ENCODE measurements at regions not wholly inside any gene's neighbourhood (a gene's known extent, or its start where the extent isn't known, plus 50 kb on each side); places are given as distances from the start of the nearest gene placed in this dataset.
"Not testable (repeated sequence)": the region's sequence is repeated elsewhere in the genome, so short reads cannot be mapped to it uniquely, and the experiment has no call there.

- no peak for DNase-seq
Measured at GRCh38 chr7:67301667-67302066, 305.0 kb downstream of the TYW1 start.

GRCh38 chr7:67302113-67303039 lies 305.7 kb downstream of the TYW1 start:
- peak; percentile 100 for DNase-seq

- DNase-seq = not testable (repeated sequence)
Measured at GRCh38 chr7:67304846-67305245, 308.2 kb downstream of the TYW1 start.

- no peak for DNase-seq
Measured at GRCh38 chr7:67306331-67306730, 309.7 kb downstream of the TYW1 start.

- no peak for DNase-seq
Measured at GRCh38 chr7:67309764-67310549, 313.3 kb downstream of the TYW1 start.

GRCh38 chr7:67311901-67312300 lies 315.3 kb downstream of the TYW1 start:
- DNase-seq = peak; percentile 63

- no peak for DNase-seq
Measured at GRCh38 chr7:67313213-67313612, 316.6 kb downstream of the TYW1 start.

GRCh38 chr7:67316902-67317301 lies 320.3 kb downstream of the TYW1 start:
- DNase-seq = not testable (repeated sequence)

GRCh38 chr7:67328257-67328656 lies 331.6 kb downstream of the TYW1 start:
- DNase-seq = not testable (repeated sequence)

GRCh38 chr7:67335165-67335564 lies 338.5 kb downstream of the TYW1 start:
- not testable (repeated sequence) for DNase-seq

GRCh38 chr7:67335663-67336062 lies 339.0 kb downstream of the TYW1 start:
- not testable (repeated sequence) for DNase-seq

GRCh38 chr7:67338545-67338944 lies 341.9 kb downstream of the TYW1 start:
- DNase-seq = not testable (repeated sequence)

- no peak for DNase-seq
Measured at GRCh38 chr7:67341153-67341768, 344.6 kb downstream of the TYW1 start.

- no peak for DNase-seq
Measured at GRCh38 chr7:67343114-67343513, 346.5 kb downstream of the TYW1 start.

- no peak for DNase-seq
Measured at GRCh38 chr7:67343572-67343971, 346.9 kb downstream of the TYW1 start.

- no peak for DNase-seq
Measured at GRCh38 chr7:67344481-67345193, 348.0 kb downstream of the TYW1 start.

- DNase-seq = no peak
Measured at GRCh38 chr7:67346126-67346525, 349.5 kb downstream of the TYW1 start.

- no peak for DNase-seq
Measured at GRCh38 chr7:67346876-67347275, 350.2 kb downstream of the TYW1 start.

- DNase-seq = no peak
Measured at GRCh38 chr7:67348171-67348570, 351.5 kb downstream of the TYW1 start.

GRCh38 chr7:67357653-67358052 lies 361.0 kb downstream of the TYW1 start:
- not testable (repeated sequence) for DNase-seq

GRCh38 chr7:67358316-67358715 lies 361.7 kb downstream of the TYW1 start:
- not testable (repeated sequence) for DNase-seq

- DNase-seq = not testable (repeated sequence)
Measured at GRCh38 chr7:67358738-67359137, 362.1 kb downstream of the TYW1 start.
